WI38 (cell line): ENCODE measurements at regions not wholly inside any gene's neighbourhood (a gene's known extent, or its start where the extent isn't known, plus 50 kb on each side); places are given as distances from the start of the nearest gene placed in this dataset.
"Not testable (repeated sequence)": the region's sequence is repeated elsewhere in the genome, so short reads cannot be mapped to it uniquely, and the experiment has no call there.

Experiments used
- H3K4me3 ChIP-seq: 2 replicates; pipeline ENCODE4 v1.5.1; 2011; ENCODE audit warnings: low read depth, mild to moderate bottlenecking, control low read depth, low read length
- CTCF ChIP-seq: IDR thresholded peaks from 2 replicates; pipeline ENCODE4 v1.5.1; 2012; ENCODE audit warnings: low read depth, mild to moderate bottlenecking, control low read depth, low read length

DNA sequence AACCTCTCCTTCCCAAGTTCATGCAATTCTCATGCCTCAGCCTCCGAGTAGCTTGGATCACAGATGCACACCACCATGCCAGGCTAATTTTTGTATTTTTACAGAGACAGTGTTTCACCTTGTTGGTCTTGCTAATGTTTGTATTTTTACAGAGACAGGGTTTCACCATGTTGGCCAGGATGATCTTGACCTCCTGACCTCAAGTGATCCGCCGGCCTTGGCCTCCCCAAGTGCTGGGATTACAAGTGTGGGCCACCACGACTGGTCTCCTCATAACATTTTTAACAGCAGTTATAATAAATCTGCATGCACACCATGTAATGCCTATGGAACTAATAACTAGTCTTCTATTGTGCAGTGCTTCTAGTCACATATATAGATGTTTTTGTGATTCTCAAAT, 123.8 kb upstream of the VKORC1L1 start:
- H3K4me3 ChIP-seq: no peak overlapping the region
- no peak for TF ChIP-seq CTCF

GRCh38 chr7:65749518-65749917, 123.4 kb upstream of the VKORC1L1 start:
- no peak for TF ChIP-seq CTCF
- H3K4me3 ChIP-seq: no peak overlapping the region; the same call in 1 of the 2 replicates

GRCh38 chr7:65750511-65751344, 122.1 kb upstream of the VKORC1L1 start:
- TF ChIP-seq CTCF: no peak

GRCh38 chr7:65754070-65754469, 118.8 kb upstream of the VKORC1L1 start:
- not testable (repeated sequence) for H3K4me3 ChIP-seq

More at GRCh38 chr7:65750511-65751344, 122.1 kb upstream of the VKORC1L1 start:
- H3K4me3 ChIP-seq: peak overlapping the region; percentile 68

- H3K4me3 ChIP-seq: not testable (repeated sequence)
Observed at GRCh38 chr7:65758991-65759390, 113.9 kb upstream of the VKORC1L1 start.

DNA sequence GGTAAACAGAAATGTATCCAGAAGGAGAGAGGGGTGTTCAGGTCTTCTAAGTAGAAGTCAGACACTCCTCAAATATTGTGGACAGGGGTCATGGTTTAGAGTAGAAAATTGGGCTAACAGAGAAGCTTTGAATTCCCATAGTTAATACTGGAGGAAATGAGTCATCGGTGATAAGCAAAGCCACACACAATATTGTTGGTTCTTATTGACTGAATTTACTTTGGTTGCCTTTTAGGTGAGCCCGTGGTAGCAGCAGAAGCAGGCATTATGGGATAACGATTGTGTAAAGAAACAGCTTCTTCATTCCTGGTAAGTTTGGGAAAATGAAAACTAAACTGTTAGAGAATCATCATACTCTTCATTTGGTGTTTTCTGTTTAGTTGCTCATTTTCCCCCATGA, 110.2 kb upstream of the VKORC1L1 start:
- H3K4me3 ChIP-seq: not testable (repeated sequence)

DNA sequence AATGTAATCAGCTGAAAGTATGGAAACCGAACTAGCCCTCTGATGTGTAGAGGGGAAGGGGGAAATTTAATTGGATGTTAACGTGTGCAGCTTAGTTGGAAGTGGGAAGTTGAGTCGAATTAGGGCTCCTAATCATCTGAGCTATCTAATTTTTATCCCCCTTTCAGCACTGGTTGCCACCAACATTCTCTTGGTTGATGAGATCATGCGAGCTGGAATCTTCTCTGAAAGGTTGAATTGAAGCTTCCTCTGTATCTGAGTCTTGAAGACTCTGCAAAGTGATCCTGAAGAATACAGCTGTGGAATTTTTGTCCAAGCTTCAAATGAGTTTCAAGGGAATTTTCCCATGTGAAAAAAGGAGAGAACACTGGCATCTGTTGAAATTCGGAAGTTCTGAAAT, 109.8 kb upstream of the VKORC1L1 start:
- H3K4me3 ChIP-seq: not testable (repeated sequence)

- H3K4me3 ChIP-seq: peak overlapping the region; percentile 71
Observed at GRCh38 chr7:65770473-65771225, 102.2 kb upstream of the VKORC1L1 start.

DNA sequence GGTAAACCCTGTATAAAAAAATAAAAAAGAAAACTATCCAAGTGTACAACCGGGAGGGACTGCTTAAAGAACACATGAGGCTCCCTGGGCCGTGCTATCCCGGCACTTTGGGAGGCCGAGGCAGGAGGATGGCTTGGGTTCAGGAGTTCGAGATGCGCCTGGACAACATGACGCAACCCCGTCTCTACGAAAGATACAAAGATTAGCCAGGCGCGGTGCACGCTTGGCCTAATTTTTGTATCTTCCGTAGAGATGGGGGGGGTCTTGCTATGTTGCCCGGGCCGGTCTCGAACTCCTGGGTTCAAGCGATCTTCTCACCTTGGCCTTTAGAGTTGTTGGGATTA, 101.7 kb upstream of the VKORC1L1 start:
- H3K4me3 ChIP-seq: peak overlapping the region; percentile 71

DNA sequence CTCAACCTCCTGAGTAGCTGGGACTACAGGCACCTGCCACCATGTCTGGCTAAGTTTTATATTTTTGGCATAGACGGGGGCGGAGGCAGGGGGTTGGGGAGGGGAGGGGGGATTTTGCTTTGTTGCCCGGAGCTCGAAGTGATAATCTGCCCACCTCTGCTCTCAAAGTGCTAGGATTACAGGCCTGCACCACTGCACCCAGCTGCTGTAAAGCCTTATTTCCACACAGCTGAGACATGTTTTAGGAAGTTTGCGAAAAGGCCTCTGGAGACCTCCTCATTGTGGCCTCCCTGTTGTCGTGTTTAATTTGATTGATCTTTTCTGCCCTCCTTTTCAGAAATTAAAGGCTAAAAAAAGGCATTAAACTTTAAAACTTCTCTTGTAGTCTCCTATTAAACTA, 96.2 kb upstream of the VKORC1L1 start:
- H3K4me3 ChIP-seq: not testable (repeated sequence)

GRCh38 chr7:65789943-65790342, 82.9 kb upstream of the VKORC1L1 start:
- H3K4me3 ChIP-seq: not testable (repeated sequence)

DNA sequence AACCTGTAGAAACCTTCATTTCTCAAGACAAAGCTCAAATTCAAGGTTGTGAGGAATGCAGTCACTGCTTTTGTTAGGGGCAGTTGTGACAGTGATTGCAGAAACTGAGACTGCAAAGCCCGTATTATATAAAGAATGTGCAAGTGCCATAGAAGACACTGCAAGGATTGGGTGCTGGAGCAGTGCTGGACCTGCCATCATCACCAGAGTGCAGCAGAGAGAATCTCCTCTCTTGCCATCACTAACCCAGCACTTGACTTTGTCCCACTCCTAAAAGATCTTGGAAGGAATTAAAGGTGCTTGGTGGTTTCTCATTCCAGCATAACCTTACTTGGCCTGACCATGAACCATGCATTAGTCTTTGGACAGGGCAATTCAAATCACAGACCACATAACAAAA, 81.1 kb upstream of the VKORC1L1 start:
- not testable (repeated sequence) for H3K4me3 ChIP-seq

- not testable (repeated sequence) for H3K4me3 ChIP-seq
Observed at GRCh38 chr7:65792726-65793125, 80.1 kb upstream of the VKORC1L1 start.

GRCh38 chr7:65794671-65795391, 78.0 kb upstream of the VKORC1L1 start:
- not testable (repeated sequence) for H3K4me3 ChIP-seq

DNA sequence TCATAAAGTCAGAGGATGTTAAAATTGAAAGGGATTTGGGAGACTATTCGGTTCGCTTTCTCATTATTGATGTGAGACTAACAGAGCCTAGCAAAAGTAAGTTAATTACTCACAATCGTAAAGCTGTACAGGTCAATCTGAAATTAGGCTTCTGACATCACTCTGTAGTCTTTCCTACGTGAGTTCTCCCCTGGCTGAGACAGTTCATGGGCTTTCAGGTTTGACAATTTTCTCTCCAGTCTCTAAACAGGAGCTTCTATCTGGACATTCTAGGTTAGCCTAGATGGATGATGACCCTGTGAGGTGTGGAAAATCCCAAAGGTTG, 77.5 kb upstream of the VKORC1L1 start:
- H3K4me3 ChIP-seq: not testable (repeated sequence)
